B cell (primary cell): ENCODE measurements at regions not wholly inside any gene's neighbourhood (a gene's known extent, or its start where the extent isn't known, plus 50 kb on each side); places are given as distances from the start of the nearest gene placed in this dataset.

Experiments
- ATAC-seq: fragments of 200-7000 bp; cut with Tn5 transposase; one replicate; pipeline ENCODE4 v1.10.0; 2021; ENCODE audit warnings: low read depth, mild to moderate bottlenecking, moderate number of reproducible peaks, moderate library complexity
- CTCF ChIA-PET: fragments of 350-600 bp; sonication (Branson Sonifier 250); formaldehyde crosslinking; loops from one replicate; lab custom pipeline; 2021; ENCODE audit warnings: antibody characterized with exemption, inconsistent platforms; lab: Charles Lee
- POLR2A ChIA-PET: fragments of 350-600 bp; sonication (Branson Sonifier 250); formaldehyde crosslinking; loops from one replicate; lab custom pipeline; 2021; ENCODE audit warnings: antibody characterized with exemption; lab: Charles Lee
- DNase-seq: peaks from one replicate; pipeline ENCODE4 v3.0.0; 2013
- H2AFZ ChIP-seq: 2 replicates; pipeline ENCODE4 v1.6.1; 2012; ENCODE audit warnings: mild to moderate bottlenecking, low read depth, low read length; ENCODE audit not compliant: insufficient read depth, poor library complexity, severe bottlenecking
- H3K27ac ChIP-seq, 2 donors: 1 replicate in 1 of 2; 2 replicates in 1 of 2; pipeline ENCODE4 v1.5.1; 2012 to 2013; ENCODE audit warnings: low read length in 2 of 2, mild to moderate bottlenecking in 2 of 2, moderate library complexity in 1 of 2
- H3K27me3 ChIP-seq, 4 experiments: fragments of 200-600 bp in 1 of 4; sonication (generic) in 1 of 4; replicated peaks in 1 of 4; 1 replicate in 2 of 4; 2 replicates in 2 of 4; pipeline versions ENCODE4 v1.6.1 to v1.7.0; 2013 to 2016; ENCODE audit warnings: low read length in 3 of 4, mild to moderate bottlenecking in 2 of 4, mixed read lengths in 1 of 4, moderate library complexity in 1 of 4; ENCODE audit not compliant: insufficient read depth in 4 of 4, control insufficient read depth in 3 of 4; ENCODE audit errors: control extremely low read depth in 1 of 4
- H3K36me3 ChIP-seq, 2 experiments: replicated peaks in 1 of 2; 1 replicate in 1 of 2; 2 replicates in 1 of 2; pipeline versions ENCODE4 v1.6.1 to v1.7.1; 2013; ENCODE audit warnings: low read length in 1 of 2; ENCODE audit not compliant: insufficient read depth in 2 of 2, control insufficient read depth in 1 of 2; ENCODE audit errors: control extremely low read depth in 1 of 2, extremely low read depth in 1 of 2
- H3K4me1 ChIP-seq, 2 donors: fragments of 200-600 bp in 1 of 2; sonication (generic) in 1 of 2; 1 replicate in 1 of 2; 2 replicates in 1 of 2; pipeline versions ENCODE4 v1.5.1 to v1.6.1; 2013 to 2017; ENCODE audit warnings: low read length in 2 of 2; ENCODE audit not compliant: control insufficient read depth in 2 of 2, insufficient read depth in 2 of 2
- H3K4me2 ChIP-seq: replicated peaks from 2 replicates; pipeline ENCODE3; 2012; ENCODE audit warnings: mild to moderate bottlenecking, low read depth, low read length; ENCODE audit not compliant: poor library complexity, severe bottlenecking
- H3K4me3 ChIP-seq, 5 experiments: fragments of 200-600 bp in 1 of 5; sonication (generic) in 1 of 5; 1 replicate in 3 of 5; 2 replicates in 2 of 5; pipeline versions ENCODE4 v1.5.1 to v1.7.0; 2011 to 2016; ENCODE audit warnings: low read length in 4 of 5, mild to moderate bottlenecking in 4 of 5, low read depth in 2 of 5, control low read depth in 1 of 5, moderate library complexity in 1 of 5; ENCODE audit not compliant: insufficient read depth in 1 of 5; ENCODE audit errors: control extremely low read depth in 1 of 5, extremely low read depth in 1 of 5
- H3K79me2 ChIP-seq: fragments of 200-600 bp; sonication (generic); one replicate; pipeline ENCODE4 v1.6.0; 2016; ENCODE audit warnings: low read length; ENCODE audit not compliant: control insufficient read depth, insufficient read depth
- H3K9ac ChIP-seq: fragments of 200-600 bp; sonication (generic); 2 replicates; pipeline ENCODE4 v1.6.1; 2017; ENCODE audit warnings: mild to moderate bottlenecking, low read length, moderate library complexity
- H3K9me3 ChIP-seq, 3 donors: one replicate each; pipeline versions ENCODE4 v1.6.1 to v1.7.1; 2013; ENCODE audit warnings: low read length in 2 of 3; ENCODE audit not compliant: control insufficient read depth in 2 of 3, insufficient read depth in 1 of 3; ENCODE audit errors: control extremely low read depth in 1 of 3
- H4K20me1 ChIP-seq: 2 replicates; pipeline ENCODE4 v1.6.0; 2012; ENCODE audit warnings: mild to moderate bottlenecking, low read length; ENCODE audit not compliant: insufficient read depth, control insufficient read depth, poor library complexity, severe bottlenecking
- H3K27ac Mint-ChIP-seq: one replicate; pipeline ENCODE4 v1.8.0; 2021; ENCODE audit warnings: mixed read lengths
- H3K27me3 Mint-ChIP-seq: one replicate; pipeline ENCODE4 v1.8.0; 2021; ENCODE audit warnings: mixed read lengths
- H3K4me1 Mint-ChIP-seq: one replicate; pipeline ENCODE4 v1.8.0; 2021; ENCODE audit warnings: mixed read lengths
- H3K4me3 Mint-ChIP-seq: one replicate; pipeline ENCODE4 v1.8.0; 2021; ENCODE audit warnings: mixed read lengths
- H3K9me3 Mint-ChIP-seq: one replicate; pipeline ENCODE4 v1.8.0; 2022; ENCODE audit warnings: mixed read lengths; ENCODE audit not compliant: insufficient read depth
- EZH2 ChIP-seq: IDR thresholded peaks from 2 replicates; pipeline ENCODE4 v1.6.1; 2012; ENCODE audit warnings: borderline replicate concordance, low read depth, mild to moderate bottlenecking, moderate library complexity, low read length; ENCODE audit not compliant: insufficient read depth, poor library complexity, severe bottlenecking
- WGBS: methylation state at CpG from one replicate; pipeline ENCODE4 v1.1.5; 2013; ENCODE audit warnings: missing lambda C conversion rate; ENCODE audit not compliant: insufficient coverage; 5-methylcytosine and 5-hydroxymethylcytosine counted together
- intact Hi-C: fragments of 100-400 bp; cut with micrococcal nuclease; formaldehyde crosslinking; loops from one replicate; pipeline ENCODE4 v1.10.0; 2022
- TF ChIP-seq, protein P1 (sequence below): fragments of 200-600 bp; IDR thresholded peaks from one replicate; pipeline ENCODE4 v1.8.0; 2022; ENCODE audit warnings: antibody characterized with exemption, mild to moderate bottlenecking

DNA sequence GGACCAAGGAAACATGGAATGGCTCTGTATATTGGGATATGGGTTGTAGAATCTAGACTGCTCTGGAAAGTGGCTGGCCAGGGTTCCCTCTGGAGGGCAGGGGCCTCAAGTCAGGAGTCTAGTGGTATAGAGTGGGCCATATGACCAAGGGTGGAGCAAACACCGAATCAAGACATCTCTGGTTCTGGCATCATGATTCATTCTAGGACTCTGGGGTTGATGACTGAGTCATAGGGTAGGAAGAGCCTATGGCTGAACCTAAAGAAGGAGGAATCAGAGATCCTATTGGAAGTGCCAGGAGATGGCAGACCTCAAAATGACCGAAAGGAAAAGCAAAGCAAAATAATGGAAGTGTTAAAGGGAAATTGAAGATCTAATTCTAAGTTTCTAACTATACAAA lies 356.4 kb upstream of the PRICKLE1 start:
- TF ChIP-seq EZH2 = no peak
- TF ChIP-seq, protein P1, sequence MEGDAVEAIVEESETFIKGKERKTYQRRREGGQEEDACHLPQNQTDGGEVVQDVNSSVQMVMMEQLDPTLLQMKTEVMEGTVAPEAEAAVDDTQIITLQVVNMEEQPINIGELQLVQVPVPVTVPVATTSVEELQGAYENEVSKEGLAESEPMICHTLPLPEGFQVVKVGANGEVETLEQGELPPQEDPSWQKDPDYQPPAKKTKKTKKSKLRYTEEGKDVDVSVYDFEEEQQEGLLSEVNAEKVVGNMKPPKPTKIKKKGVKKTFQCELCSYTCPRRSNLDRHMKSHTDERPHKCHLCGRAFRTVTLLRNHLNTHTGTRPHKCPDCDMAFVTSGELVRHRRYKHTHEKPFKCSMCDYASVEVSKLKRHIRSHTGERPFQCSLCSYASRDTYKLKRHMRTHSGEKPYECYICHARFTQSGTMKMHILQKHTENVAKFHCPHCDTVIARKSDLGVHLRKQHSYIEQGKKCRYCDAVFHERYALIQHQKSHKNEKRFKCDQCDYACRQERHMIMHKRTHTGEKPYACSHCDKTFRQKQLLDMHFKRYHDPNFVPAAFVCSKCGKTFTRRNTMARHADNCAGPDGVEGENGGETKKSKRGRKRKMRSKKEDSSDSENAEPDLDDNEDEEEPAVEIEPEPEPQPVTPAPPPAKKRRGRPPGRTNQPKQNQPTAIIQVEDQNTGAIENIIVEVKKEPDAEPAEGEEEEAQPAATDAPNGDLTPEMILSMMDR = no peak

DNA sequence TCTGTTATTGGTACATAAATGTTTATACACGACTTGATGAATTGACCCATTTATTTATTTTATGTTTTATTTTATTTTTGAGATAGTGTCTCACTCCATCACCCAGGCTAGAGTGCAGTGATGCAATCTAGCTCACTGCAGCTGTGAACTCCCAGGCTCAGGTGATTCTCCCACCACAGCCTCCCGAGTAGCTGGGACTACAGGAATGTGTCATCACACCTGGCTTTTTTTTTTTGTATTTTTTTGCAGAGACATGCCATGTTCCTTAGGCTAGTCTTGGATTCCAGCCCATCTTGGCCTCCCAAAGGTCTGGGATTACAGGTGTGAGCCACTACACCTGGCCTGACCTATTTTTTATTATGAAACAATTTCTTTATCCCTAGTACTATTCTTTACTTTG lies 355.0 kb upstream of the PRICKLE1 start:
- Histone ChIP-seq H3K27ac (no peak overlapping the region), H3K4me3 (no peak overlapping the region), H3K36me3 (no peaks in the 10 kb centered on the region), H3K4me2 (no peak overlapping the region), H4K20me1 (no peaks in the 10 kb centered on the region), H2AFZ (no peak overlapping the region), H3K9ac (no peak overlapping the region), H3K9me3 (peaks cover 0 to 5% (median 0%) of the 10 kb centered on the region in 3 donors), H3K27me3 (no peaks in the 10 kb centered on the region), H3K79me2 (no peaks in the 10 kb centered on the region), H3K4me1 (no peaks in the 10 kb centered on the region)
- H3K4me3 Mint-ChIP-seq = no peak overlapping the region
- ChIA-PET CTCF (no interaction called here), POLR2A (no interaction called here)
- no peak overlapping the region for H3K27ac Mint-ChIP-seq
- TF ChIP-seq, protein P1 = no peak
- ATAC-seq = no peak
- H3K4me1 Mint-ChIP-seq = no peaks in the 10 kb centered on the region
- no peaks in the 10 kb centered on the region for H3K27me3 Mint-ChIP-seq
- DNase-seq = no peak
- intact Hi-C loops = no loop called here
- peaks cover 9% of the 10 kb centered on the region for H3K9me3 Mint-ChIP-seq
- WGBS = 63% methylated on average over 1 of the region's 2 CpGs

More for the DNA sequence above, 356.4 kb upstream of the PRICKLE1 start:
- Mint-ChIP-seq H3K4me3 (no peak overlapping the region), H3K27me3 (no peaks in the 10 kb centered on the region), H3K27ac (no peak overlapping the region), H3K4me1 (no peaks in the 10 kb centered on the region), H3K9me3 (peaks cover 6% of the 10 kb centered on the region)
- Histone ChIP-seq H2AFZ (no peak overlapping the region), H4K20me1 (no peaks in the 10 kb centered on the region), H3K27ac (no peak overlapping the region), H3K79me2 (no peaks in the 10 kb centered on the region), H3K27me3 (no peaks in the 10 kb centered on the region), H3K4me3 (no peak overlapping the region), H3K4me2 (no peak overlapping the region), H3K9me3 (peaks cover 0 to 5% (median 0%) of the 10 kb centered on the region in 3 donors), H3K4me1 (no peaks in the 10 kb centered on the region), H3K36me3 (no peaks in the 10 kb centered on the region), H3K9ac (no peak overlapping the region)
- DNase-seq (no peak), ATAC-seq (no peak)
- WGBS = 100% methylated on average over 1 of the region's 2 CpGs
- intact Hi-C loops = no loop called here
- CTCF ChIA-PET = no interaction called here
- POLR2A ChIA-PET = no interaction called here
